PC-3 (cell line): ENCODE measurements at regions not wholly inside any gene's neighbourhood (a gene's known extent, or its start where the extent isn't known, plus 50 kb on each side); places are given as distances from the start of the nearest gene placed in this dataset.

Experiments used
- EZH2 ChIP-seq: fragments of 300-600 bp; sonication (generic); IDR thresholded peaks from one replicate; pipeline ENCODE4 v1.6.1; 2017; ENCODE audit warnings: antibody characterized with exemption, mild to moderate bottlenecking, low read length; ENCODE audit not compliant: unreplicated experiment
- EZH2phosphoT487 ChIP-seq: fragments of 300-600 bp; sonication (generic); IDR thresholded peaks from 2 replicates; pipeline ENCODE4 v1.6.1; 2018; ENCODE audit warnings: mild to moderate bottlenecking, antibody characterized with exemption, low read length, borderline replicate concordance
- TF ChIP-seq, protein P1 (sequence below): fragments of 300-600 bp; sonication (generic); conservative IDR thresholded peaks from 2 replicates; pipeline ENCODE4 v1.5.1; 2017; ENCODE audit warnings: antibody characterized with exemption, low read depth, mild to moderate bottlenecking, low read length

DNA sequence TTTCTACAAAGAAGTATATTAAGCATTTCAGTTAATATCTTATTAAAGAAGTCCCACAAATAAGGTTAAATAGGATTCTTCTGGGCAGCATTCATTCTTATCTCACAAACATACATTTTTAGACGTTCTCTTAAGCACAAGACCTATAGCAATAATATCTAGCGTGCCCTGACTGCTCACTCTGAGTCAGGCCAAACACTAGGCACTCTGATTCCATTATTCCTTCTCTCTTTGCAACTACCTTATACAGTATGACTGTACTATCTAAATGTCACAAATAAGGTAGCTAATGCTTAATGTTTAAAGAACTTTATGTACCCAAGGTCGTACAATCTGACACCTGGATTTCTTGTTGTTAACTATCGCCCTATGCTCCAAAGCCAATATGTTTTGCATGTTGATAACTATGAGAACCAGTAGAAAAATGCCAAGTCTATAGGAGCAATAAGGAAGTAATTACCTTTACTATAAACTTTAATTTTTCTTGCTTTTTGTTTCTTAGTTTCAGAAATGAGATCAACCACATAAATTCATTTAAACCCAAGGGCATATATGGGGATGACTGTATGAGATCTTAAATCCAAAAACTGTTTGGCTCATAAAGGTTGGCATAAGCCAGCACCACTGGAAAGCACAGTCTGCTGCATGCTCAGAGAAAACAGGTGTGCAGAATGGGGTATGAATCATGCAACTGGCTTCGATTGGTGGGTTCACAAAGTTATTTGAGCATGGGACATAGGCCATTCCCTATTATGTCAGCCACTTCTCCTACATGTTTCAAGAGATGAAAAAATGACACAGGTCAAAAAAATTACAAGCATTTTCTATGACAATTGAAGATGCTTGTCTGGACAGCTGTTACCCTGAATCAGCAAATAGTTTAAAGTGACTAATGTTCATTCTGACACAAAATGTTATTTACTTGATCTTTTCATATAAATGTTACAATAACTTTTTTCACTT is 352.0 kb downstream of the IRS1 start:
- TF ChIP-seq, protein P1, sequence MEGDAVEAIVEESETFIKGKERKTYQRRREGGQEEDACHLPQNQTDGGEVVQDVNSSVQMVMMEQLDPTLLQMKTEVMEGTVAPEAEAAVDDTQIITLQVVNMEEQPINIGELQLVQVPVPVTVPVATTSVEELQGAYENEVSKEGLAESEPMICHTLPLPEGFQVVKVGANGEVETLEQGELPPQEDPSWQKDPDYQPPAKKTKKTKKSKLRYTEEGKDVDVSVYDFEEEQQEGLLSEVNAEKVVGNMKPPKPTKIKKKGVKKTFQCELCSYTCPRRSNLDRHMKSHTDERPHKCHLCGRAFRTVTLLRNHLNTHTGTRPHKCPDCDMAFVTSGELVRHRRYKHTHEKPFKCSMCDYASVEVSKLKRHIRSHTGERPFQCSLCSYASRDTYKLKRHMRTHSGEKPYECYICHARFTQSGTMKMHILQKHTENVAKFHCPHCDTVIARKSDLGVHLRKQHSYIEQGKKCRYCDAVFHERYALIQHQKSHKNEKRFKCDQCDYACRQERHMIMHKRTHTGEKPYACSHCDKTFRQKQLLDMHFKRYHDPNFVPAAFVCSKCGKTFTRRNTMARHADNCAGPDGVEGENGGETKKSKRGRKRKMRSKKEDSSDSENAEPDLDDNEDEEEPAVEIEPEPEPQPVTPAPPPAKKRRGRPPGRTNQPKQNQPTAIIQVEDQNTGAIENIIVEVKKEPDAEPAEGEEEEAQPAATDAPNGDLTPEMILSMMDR: no peak
- TF ChIP-seq EZH2phosphoT487 (no peak), EZH2 (no peak)
